Activated T-cell treated with anti-CD3 and anti-CD28 coated beads for 24 hours (primary cell): ENCODE measurements at regions not wholly inside any gene's neighbourhood (a gene's known extent, or its start where the extent isn't known, plus 50 kb on each side); places are given as distances from the start of the nearest gene placed in this dataset.
A peak's percentile ranks its signal among the peaks of the same experiment; 100 is the strongest.

Source experiments
- DNase-seq: peaks from one replicate; pipeline ENCODE4 v3.0.0-alpha.2; 2020; ENCODE audit warnings: low read depth

GRCh38 chr6:28737750-28738395 lies 185.9 kb downstream of the TRIM27 start:
- DNase-seq, result no peak

DNA sequence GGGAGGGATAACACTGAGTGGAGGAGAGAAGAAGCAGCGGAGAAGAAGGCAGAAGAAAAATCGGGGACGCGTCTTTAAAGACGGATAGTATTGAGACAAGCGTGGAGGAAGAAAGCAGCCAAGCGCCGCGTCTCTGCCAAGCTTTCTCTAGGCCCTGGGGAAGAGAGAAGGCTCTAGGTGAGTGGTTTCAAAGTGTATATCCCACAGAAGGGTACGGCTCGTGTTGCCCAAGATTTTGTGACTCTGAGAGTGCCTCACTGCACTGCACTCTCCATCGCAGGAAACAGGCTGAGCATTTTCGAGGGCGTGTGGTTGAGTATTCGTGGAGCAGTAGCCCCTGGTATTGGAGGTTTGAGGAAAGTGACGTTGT lies 185.4 kb downstream of the TRIM27 start:
- no peak for DNase-seq

DNA sequence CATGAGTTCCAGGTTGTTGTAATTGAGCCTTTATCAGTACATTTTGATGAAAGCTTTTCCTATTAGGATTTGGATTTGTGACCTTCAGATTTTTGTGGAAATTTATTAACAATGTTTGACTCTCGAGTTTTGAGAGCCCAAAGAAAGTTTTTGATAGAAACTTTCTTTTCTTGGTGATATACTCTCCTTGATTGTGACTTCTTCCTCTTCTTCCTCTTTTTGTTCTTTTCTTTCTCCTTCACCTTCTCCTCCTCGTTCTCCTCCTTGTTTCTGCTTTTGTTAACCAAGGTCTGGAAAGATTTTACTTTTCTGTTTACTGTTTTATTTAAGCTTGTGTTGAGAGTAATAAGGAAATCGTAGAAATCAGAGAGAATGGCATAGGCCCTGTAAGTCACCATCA lies 182.4 kb downstream of the TRIM27 start:
- no peak for DNase-seq

- DNase-seq, result peak; percentile 33
Measured at GRCh38 chr6:28742668-28743270, 181.0 kb downstream of the TRIM27 start.

DNA sequence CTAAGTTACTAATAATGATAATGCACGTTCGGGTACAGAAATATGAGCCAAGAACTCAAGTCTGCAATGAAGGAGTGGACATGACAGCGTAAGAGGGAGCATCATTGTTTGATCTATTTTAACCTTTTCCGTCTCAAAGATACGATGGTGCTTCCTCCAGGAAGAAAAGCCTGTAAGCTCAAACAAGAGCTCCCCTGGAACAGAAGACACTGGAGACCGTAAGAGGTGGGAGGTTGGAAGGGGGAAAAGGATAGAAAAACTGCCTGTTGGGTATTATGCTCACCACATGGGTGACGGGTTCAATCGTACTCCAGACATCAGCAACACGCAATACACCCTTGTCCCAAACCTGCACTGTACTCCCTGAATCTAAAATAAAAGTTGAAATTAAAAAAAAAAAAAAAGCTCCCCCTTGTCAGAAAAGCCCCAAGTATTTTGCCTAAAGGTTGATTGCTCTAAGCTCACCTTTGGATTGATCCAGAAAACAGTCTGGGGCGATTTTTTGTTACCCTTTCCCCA lies 180.5 kb downstream of the TRIM27 start:
- DNase-seq, result no peak

DNA sequence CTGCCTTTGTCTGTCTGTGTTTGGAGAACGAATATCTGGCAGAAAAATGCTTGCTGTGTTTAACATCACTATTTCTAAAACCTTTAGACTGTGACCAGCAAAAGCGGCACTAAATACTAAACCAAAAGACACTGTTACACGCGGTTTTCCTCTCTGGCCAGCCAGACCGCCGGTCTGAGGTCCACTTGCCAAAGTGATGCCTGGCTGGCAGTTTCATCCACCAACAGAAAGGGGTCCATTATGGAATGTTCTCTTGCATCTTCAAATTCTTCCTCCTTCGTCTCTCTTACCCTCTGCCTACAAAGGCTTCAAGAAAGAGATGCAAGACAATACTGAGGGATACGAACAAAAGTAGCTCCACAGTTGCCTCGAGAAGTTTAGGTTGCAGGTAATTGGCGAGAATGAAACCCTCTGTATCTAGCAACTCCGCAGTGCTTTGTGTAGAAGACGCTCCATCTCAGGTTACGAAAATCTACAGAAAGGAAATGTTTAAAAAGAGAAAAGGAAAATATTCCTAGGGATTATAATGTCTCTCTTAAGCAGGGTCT lies 176.6 kb downstream of the TRIM27 start:
- DNase-seq, result no peak

GRCh38 chr6:28747631-28748157 lies 176.1 kb downstream of the TRIM27 start:
- no peak for DNase-seq

- DNase-seq, result no peak
Measured at GRCh38 chr6:28748192-28748591, 175.6 kb downstream of the TRIM27 start.

DNA sequence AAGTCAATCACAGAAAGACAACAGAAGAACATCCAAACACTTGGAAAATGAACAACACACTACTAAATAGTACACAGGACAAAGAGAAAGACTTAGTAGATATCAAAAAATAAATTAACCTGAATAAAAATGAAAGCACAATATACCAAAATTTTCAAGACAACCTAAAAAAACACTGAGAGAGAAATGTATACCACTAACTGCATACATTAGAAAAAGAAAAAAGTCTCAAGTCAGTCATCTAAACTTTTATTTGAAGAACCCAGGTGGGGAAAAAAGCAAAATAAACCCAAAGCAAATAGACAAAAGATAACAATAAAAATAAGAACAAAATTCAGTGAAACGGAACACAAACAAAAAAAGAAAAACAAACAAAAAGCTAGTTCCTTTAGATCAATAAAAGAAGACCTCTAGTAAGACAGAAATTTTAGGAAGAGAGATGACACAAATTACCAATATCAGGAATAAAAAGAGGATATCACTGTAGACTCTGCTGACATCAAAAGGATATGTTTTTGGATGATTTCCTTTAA lies 172.8 kb downstream of the TRIM27 start:
- DNase-seq, result no peak

DNA sequence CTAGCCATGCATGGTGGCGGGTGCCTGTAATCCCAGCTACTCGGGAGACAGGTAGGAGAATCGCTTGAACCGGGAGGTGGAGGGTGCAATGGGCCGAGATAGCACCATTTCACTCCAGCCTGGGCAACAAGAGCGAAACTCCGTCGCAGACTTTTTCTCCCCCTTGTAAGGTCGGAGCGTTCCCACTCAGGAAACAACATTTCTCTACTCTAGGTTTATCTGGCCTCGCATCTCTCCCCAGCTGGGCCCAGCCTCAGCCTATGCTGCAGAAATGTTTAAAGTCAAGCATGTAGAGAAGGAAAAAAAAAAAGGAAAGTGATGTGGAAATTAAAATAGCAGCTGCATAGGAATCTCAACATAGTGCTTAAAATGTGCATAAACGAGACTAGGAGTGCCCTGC lies 172.3 kb downstream of the TRIM27 start:
- no peak for DNase-seq

DNA sequence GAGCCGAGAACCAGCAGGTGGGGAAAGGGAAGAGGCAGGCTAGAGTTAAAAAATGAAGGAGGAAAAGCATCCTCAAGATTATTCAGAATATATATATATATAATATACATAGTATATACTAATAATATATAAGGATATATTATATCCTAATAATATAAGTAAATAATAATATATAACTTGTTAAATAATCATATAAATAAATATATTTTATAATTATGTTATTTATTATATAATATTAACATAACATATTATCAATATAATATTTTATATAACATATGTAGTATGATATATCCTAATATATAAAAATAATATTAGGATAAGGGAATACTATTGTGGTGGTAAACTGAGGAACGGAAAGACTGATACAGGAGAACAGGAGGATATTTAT lies 171.8 kb downstream of the TRIM27 start:
- DNase-seq, result no peak

DNA sequence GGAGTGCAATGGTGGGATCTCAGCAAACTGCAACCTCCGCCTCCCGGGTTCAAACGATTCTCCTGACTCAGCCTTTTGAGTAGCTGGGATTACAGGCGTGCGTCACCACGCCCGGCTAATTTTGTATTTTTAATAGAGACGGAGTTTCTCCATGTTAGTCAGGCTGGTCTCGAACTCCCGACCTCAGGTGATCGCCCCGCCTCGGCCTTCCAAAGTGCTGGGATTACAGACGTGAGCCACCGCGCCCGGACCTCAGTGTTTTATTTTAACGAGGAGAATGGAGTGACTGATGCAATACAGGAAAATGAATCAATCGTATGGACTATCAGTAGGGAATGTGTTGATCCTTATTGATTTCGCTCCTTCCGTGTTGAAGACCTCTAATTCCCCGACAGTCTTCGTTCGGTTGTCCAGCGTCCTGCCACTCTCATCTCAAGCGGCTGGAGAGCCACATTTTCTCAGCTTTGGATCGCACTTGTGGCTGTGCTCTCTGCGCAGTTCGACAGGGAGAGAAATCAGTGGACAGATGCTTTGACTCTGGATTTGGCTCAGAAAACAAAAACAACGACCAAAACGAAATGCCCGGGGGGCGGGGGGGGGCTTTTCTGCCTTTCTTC lies 166.2 kb downstream of the TRIM27 start:
- no peak for DNase-seq

GRCh38 chr6:28758046-28758817 lies 165.6 kb downstream of the TRIM27 start:
- DNase-seq, result no peak

- DNase-seq, result no peak
Measured at GRCh38 chr6:28758818-28759235, 165.0 kb downstream of the TRIM27 start.

- DNase-seq, result no peak
Measured at GRCh38 chr6:28764014-28764723, 159.6 kb downstream of the TRIM27 start.

DNA sequence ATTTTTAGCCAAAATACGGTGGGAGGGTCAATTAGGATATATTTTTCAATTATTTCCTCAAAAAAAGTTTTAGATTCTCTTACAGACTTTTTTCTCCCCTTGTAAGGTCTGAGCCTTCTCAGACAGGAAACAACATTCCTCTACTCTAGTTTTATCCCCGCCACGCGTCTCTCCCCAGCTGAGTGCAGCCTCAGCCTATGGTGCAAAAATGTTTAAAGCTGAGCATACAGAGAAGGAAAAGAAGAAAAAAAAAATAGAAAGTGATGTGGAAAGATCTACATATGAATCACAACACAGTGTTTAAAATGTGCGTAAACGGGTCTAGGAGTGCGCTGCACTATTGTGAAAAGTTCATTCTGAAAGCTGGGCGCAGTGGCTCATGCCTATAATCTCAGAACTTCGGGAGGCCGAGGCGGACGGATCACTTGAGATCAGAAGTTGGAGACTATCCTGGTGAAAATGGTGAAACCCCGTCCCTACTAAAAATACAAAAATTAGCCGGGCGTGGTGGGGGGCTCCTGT lies 159.0 kb downstream of the TRIM27 start:
- DNase-seq, result no peak

DNA sequence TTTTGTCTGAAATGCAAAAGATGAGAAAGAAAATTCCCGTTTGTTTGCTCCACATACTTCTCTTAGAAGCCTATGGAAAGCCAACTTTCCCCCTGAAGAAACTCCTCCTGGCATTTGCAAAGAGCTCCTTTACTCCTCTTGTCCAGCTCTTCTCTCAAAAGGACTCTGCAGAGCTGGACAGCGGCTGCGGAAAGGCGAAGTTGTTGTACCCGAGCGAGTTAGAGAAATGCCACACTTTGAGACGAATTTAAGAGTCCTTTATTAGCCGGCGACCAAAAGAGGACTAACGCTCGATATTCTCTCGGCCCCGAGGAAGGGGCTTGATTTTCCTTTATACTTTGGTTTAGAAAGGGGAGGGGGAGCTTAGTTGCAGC lies 157.8 kb downstream of the TRIM27 start:
- DNase-seq, result no peak

DNA sequence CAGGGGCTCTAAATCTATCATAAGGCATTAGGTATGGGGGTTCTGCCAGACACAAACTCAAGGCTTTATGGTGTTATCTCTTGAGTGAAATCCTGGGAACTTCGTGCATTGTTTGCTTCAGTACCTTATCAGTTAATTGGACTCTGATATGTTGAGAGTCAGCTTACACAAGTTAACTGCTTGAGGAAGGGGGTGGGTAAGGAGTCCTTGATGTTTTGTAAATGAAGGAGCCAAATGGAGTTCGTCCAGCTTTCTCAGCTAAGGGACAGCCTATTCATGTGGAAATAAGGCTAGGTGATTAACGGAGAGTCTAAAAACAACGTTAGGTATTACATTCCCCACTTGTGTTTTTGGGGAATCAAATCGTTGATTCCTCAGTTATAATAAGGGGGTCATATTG lies 157.4 kb downstream of the TRIM27 start:
- no peak for DNase-seq

DNA sequence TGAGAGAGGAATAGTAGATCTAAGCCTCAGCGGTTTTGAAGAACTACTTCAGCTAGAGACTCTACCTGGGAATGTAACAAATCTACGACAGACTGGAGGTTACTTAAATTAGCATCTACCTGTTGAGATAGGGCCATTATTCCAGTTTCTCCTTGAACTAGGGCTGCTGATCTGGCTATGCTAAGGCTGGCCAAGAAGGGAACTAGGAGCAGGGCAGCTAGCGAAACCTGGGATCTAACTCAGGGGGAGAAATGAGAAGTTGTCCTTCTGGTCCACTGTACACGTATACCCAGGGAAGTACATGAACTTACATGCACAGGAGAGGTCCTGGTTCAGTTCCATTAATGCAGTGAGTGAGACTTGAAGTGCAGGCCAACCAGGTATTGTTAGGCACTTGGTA lies 156.7 kb downstream of the TRIM27 start:
- DNase-seq, result no peak

GRCh38 chr6:28767691-28768090 lies 156.1 kb downstream of the TRIM27 start:
- no peak for DNase-seq
